Caco-2 (cell line): ENCODE measurements at regions not wholly inside any gene's neighbourhood (a gene's known extent, or its start where the extent isn't known, plus 50 kb on each side); places are given as distances from the start of the nearest gene placed in this dataset.
"Not testable (repeated sequence)": the region's sequence is repeated elsewhere in the genome, so short reads cannot be mapped to it uniquely, and the experiment has no call there.

Source experiments
- BruUV-seq: library from RNA; stranded (reverse); fragments of 400-500 nt; replicated peaks from 2 replicates; lab custom pipeline; 2021; lab: Mats Ljungman, UMichigan
- CTCF ChIA-PET: fragments of 300-600 bp; sonication (Branson Sonifier 250); formaldehyde crosslinking; loops from one replicate; lab custom pipeline; 2022; ENCODE audit warnings: antibody characterized with exemption; lab: Charles Lee
- POLR2A ChIA-PET: fragments of 300-600 bp; sonication (Branson Sonifier 250); formaldehyde crosslinking; loops from one replicate; lab custom pipeline; 2022; ENCODE audit warnings: antibody characterized with exemption; lab: Charles Lee
- DNase-seq, 2 experiments: peaks; one replicate each; pipeline versions ENCODE4 v3.0.0 to v3.0.0-alpha.2; 2020 to 2022
- H3K27me3 ChIP-seq: replicated peaks from 2 replicates; pipeline ENCODE4 v1.6.0; 2011; ENCODE audit warnings: low read length; ENCODE audit not compliant: control insufficient read depth, insufficient read depth
- H3K36me3 ChIP-seq: 2 replicates; pipeline ENCODE4 v1.5.1; 2011; ENCODE audit warnings: low read length; ENCODE audit not compliant: control insufficient read depth, insufficient read depth
- H3K4me1 ChIP-seq: fragments of 250-450 bp; sonication (Bioruptor Pico); 2 replicates; pipeline ENCODE4 v1.5.1; 2020; ENCODE audit warnings: mild to moderate bottlenecking
- H3K4me3 ChIP-seq: 2 replicates; pipeline ENCODE4 v1.5.1; 2011; ENCODE audit warnings: low read depth, mild to moderate bottlenecking, control low read depth, low read length
- H3K9me3 ChIP-seq: fragments of 250-450 bp; sonication (Bioruptor Pico); 2 replicates; pipeline ENCODE4 v1.5.1; 2020; ENCODE audit warnings: mild to moderate bottlenecking, moderate library complexity
- H3K27ac Mint-ChIP-seq: one replicate; pipeline ENCODE4 v1.8.0; 2022; ENCODE audit warnings: mixed read lengths; ENCODE audit not compliant: unreplicated experiment
- H3K27me3 Mint-ChIP-seq: one replicate; pipeline ENCODE4 v1.8.0; 2022; ENCODE audit warnings: mixed read lengths; ENCODE audit not compliant: insufficient read depth, unreplicated experiment
- H3K36me3 Mint-ChIP-seq: one replicate; pipeline ENCODE4 v1.8.0; 2022; ENCODE audit warnings: mild to moderate bottlenecking, mixed read lengths; ENCODE audit not compliant: insufficient read depth, unreplicated experiment
- H3K4me1 Mint-ChIP-seq: one replicate; pipeline ENCODE4 v1.8.0; 2022; ENCODE audit warnings: low read depth, mixed read lengths; ENCODE audit not compliant: unreplicated experiment
- H3K4me3 Mint-ChIP-seq: one replicate; pipeline ENCODE4 v1.8.0; 2022; ENCODE audit warnings: mild to moderate bottlenecking, moderate library complexity, mixed read lengths; ENCODE audit not compliant: unreplicated experiment
- H3K9me3 Mint-ChIP-seq: one replicate; pipeline ENCODE4 v1.8.0; 2022; ENCODE audit warnings: mixed read lengths; ENCODE audit not compliant: unreplicated experiment
- intact Hi-C: fragments of 100-400 bp; cut with micrococcal nuclease; formaldehyde crosslinking; loops from one replicate; pipeline ENCODE4 v1.10.0; 2022; ENCODE audit not compliant: unreplicated experiment
- TF ChIP-seq, protein P1 (sequence below), 2 experiments: fragments of 200-600 bp in 1 of 2; IDR thresholded peaks; 1 replicate in 1 of 2; 2 replicates in 1 of 2; pipeline versions ENCODE4 v1.5.1 to v1.8.0; 2011 to 2022; ENCODE audit warnings: antibody characterized with exemption in 1 of 2, control low read depth in 1 of 2, inconsistent platforms in 1 of 2, low read depth in 1 of 2, low read length in 1 of 2, mild to moderate bottlenecking in 1 of 2, moderate library complexity in 1 of 2; ENCODE audit not compliant: insufficient read depth in 1 of 2, severe bottlenecking in 1 of 2, unreplicated experiment in 1 of 2

DNA sequence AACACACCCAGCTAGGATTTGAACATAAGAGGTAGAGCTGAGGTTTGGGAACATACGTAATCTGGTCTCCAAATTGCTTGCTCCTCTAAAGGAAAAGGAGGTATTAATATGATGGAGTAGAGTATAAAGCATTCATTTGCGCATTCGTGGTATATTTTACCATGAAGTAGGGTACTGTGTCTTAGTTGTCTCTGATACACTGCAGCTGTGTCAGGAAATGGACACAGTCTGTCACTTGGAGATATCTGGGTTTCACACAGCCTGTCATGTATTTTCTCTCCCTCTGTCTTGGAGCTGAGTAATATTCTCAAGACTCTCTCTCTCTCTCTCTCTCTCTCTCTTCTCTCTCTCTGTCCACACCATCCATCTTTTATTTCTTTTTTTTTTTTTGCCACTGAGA is 274.8 kb upstream of the UGT8 start:
- no peaks in the 10 kb centered on the region for H3K4me1 ChIP-seq
- Mint-ChIP-seq H3K27ac (no peak overlapping the region), H3K9me3 (no peaks in the 10 kb centered on the region), H3K36me3 (no peaks in the 10 kb centered on the region), H3K27me3 (no peaks in the 10 kb centered on the region), H3K4me1 (peaks cover 7% of the 10 kb centered on the region), H3K4me3 (no peak overlapping the region)
- H3K9me3 ChIP-seq: no peaks in the 10 kb centered on the region
- no TSS peak for BruUV-seq
- intact Hi-C loops: no loop called here
- no peak overlapping the region for H3K4me3 ChIP-seq
- no peaks in the 10 kb centered on the region for H3K36me3 ChIP-seq
- TF ChIP-seq, protein P1, sequence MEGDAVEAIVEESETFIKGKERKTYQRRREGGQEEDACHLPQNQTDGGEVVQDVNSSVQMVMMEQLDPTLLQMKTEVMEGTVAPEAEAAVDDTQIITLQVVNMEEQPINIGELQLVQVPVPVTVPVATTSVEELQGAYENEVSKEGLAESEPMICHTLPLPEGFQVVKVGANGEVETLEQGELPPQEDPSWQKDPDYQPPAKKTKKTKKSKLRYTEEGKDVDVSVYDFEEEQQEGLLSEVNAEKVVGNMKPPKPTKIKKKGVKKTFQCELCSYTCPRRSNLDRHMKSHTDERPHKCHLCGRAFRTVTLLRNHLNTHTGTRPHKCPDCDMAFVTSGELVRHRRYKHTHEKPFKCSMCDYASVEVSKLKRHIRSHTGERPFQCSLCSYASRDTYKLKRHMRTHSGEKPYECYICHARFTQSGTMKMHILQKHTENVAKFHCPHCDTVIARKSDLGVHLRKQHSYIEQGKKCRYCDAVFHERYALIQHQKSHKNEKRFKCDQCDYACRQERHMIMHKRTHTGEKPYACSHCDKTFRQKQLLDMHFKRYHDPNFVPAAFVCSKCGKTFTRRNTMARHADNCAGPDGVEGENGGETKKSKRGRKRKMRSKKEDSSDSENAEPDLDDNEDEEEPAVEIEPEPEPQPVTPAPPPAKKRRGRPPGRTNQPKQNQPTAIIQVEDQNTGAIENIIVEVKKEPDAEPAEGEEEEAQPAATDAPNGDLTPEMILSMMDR (IDR thresholded peaks at IDR 0.05; ENCODE audit: insufficient read depth in 1 of 2, low read depth in 1 of 2, low read length in 1 of 2, severe bottlenecking in 1 of 2, unreplicated experiment in 1 of 2): no peak
- POLR2A ChIA-PET: no interaction called here
- no peak for DNase-seq
- CTCF ChIA-PET: no interaction called here
- H3K27me3 ChIP-seq: no peaks in the 10 kb centered on the region

DNA sequence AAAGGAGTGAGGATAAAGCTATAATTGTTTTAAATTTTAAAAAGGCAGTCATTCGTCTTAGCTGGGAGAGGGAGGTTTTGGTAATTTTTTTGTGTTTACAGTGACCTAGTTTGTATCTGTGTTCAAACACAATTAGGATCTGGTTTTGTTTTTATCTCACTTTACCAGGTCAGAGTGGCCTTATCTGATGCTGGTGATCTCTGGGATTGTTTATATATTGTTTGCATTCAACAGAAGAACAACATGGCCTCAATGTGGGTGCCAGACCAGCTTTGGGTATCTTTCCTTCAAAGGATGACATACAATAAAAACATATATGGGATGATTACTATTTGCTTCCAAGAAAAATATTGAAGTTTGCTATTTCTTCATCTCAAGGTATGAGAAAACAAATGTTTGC is 272.2 kb upstream of the UGT8 start:
- Mint-ChIP-seq H3K9me3 (no peaks in the 10 kb centered on the region), H3K27ac (no peak overlapping the region), H3K27me3 (no peaks in the 10 kb centered on the region), H3K4me3 (no peak overlapping the region), H3K36me3 (no peaks in the 10 kb centered on the region), H3K4me1 (peaks cover 7% of the 10 kb centered on the region)
- DNase-seq: no peak
- Histone ChIP-seq H3K27me3 (no peaks in the 10 kb centered on the region), H3K9me3 (no peaks in the 10 kb centered on the region), H3K36me3 (no peaks in the 10 kb centered on the region), H3K4me3 (no peak overlapping the region), H3K4me1 (no peaks in the 10 kb centered on the region)
- ChIA-PET POLR2A (no interaction called here), CTCF (no interaction called here)
- TF ChIP-seq, protein P1 (IDR thresholded peaks at IDR 0.05; ENCODE audit: insufficient read depth in 1 of 2, low read depth in 1 of 2, low read length in 1 of 2, severe bottlenecking in 1 of 2, unreplicated experiment in 1 of 2): no peak
- no TSS peak for BruUV-seq
- intact Hi-C loops: no loop called here

DNA sequence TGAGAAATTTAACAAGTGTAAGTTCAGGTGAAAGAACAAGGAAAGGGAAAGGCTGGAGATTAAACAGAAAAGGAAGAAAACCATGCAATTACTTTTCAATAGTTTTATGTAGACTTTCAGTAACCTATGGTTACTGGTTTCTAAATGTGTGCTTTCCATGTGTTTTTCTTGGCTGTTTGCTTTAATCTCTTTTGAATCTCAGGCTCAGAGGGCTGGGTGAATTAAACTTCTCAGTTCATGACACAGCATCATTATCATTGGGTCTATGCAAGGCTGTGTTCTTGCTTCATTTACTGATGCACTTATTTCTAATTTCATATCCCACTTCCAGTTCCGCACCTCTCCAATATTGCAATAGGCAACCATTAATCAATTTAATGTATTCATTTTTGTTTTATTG is 266.5 kb upstream of the UGT8 start:
- CTCF ChIA-PET: no interaction called here
- POLR2A ChIA-PET: no interaction called here

DNA sequence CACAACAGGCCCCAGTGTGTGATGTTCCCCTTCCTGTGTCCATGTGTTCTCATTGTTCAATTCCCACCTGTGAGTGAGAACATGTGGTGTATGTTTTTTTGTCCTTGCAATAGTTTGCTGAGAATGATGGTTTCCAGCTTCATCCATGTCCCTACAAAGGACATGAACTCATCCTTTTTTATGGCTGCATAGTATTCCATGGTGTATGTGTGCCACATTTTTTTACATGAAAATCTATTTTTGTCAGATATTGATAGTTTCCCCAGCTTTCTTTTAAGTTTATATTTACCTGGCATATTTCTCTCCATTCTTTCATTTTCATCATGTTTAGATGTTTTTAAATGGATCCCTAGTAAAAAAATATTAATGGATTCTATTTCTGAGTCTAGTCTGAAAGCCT is 264.2 kb upstream of the UGT8 start:
- CTCF ChIA-PET, POLR2A ChIA-PET, H3K4me1 ChIP-seq: not testable (repeated sequence)

More for the DNA sequence above, 266.5 kb upstream of the UGT8 start:
- no peak for DNase-seq
- no peaks in the 10 kb centered on the region for H3K9me3 Mint-ChIP-seq
- Histone ChIP-seq H3K36me3 (no peaks in the 10 kb centered on the region), H3K4me3 (no peak overlapping the region), H3K9me3 (no peaks in the 10 kb centered on the region), H3K4me1 (no peaks in the 10 kb centered on the region), H3K27me3 (no peaks in the 10 kb centered on the region)
- TF ChIP-seq, protein P1 (IDR thresholded peaks at IDR 0.05; ENCODE audit: insufficient read depth in 1 of 2, low read depth in 1 of 2, low read length in 1 of 2, severe bottlenecking in 1 of 2, unreplicated experiment in 1 of 2): no peak
- no peaks in the 10 kb centered on the region for H3K4me1 Mint-ChIP-seq
- intact Hi-C loops: no loop called here
- H3K27ac Mint-ChIP-seq: no peak overlapping the region
- H3K36me3 Mint-ChIP-seq: no peaks in the 10 kb centered on the region
- no peaks in the 10 kb centered on the region for H3K27me3 Mint-ChIP-seq
- no peak overlapping the region for H3K4me3 Mint-ChIP-seq
- BruUV-seq: no TSS peak

More for the DNA sequence above, 264.2 kb upstream of the UGT8 start:
- H3K4me1 Mint-ChIP-seq, H3K36me3 ChIP-seq, intact Hi-C loops, H3K27me3 ChIP-seq, H3K9me3 Mint-ChIP-seq, H3K9me3 ChIP-seq, H3K4me3 ChIP-seq, H3K27me3 Mint-ChIP-seq, H3K36me3 Mint-ChIP-seq, BruUV-seq, H3K4me3 Mint-ChIP-seq, H3K27ac Mint-ChIP-seq, DNase-seq: not testable (repeated sequence)
